ENCODE measurements at regions not wholly inside any gene's neighbourhood (a gene's known extent, or its start where the extent isn't known, plus 50 kb on each side); places are given as distances from the start of the nearest gene placed in this dataset.

GRCh38 chr16:48441863-48442279 is 56.7 kb upstream of the SIAH1 start:
- TF ChIP-seq, protein P1, sequence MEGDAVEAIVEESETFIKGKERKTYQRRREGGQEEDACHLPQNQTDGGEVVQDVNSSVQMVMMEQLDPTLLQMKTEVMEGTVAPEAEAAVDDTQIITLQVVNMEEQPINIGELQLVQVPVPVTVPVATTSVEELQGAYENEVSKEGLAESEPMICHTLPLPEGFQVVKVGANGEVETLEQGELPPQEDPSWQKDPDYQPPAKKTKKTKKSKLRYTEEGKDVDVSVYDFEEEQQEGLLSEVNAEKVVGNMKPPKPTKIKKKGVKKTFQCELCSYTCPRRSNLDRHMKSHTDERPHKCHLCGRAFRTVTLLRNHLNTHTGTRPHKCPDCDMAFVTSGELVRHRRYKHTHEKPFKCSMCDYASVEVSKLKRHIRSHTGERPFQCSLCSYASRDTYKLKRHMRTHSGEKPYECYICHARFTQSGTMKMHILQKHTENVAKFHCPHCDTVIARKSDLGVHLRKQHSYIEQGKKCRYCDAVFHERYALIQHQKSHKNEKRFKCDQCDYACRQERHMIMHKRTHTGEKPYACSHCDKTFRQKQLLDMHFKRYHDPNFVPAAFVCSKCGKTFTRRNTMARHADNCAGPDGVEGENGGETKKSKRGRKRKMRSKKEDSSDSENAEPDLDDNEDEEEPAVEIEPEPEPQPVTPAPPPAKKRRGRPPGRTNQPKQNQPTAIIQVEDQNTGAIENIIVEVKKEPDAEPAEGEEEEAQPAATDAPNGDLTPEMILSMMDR (conservative IDR thresholded peaks at IDR 0.05; ENCODE audit: low read depth, low read length) = no peak
- Histone ChIP-seq H2AFZ (ENCODE audit: low read depth) (no peak overlapping the region), H3K9ac (no peak overlapping the region), H3K27me3 (ENCODE audit: insufficient read depth, low read depth) (no peaks in the 10 kb centered on the region), H3K36me3 (ENCODE audit: insufficient read depth) (no peaks in the 10 kb centered on the region), H3K79me2 (ENCODE audit: insufficient read depth, low read depth) (no peaks in the 10 kb centered on the region), H3K4me3 (IDR thresholded peaks at IDR 0.05; ENCODE audit: insufficient read depth, low read depth, low read length) (no peak overlapping the region), H3K4me2 (no peak overlapping the region), H3K4me1 (ENCODE audit: low read depth, poor library complexity, severe bottlenecking) (no peaks in the 10 kb centered on the region), H4K20me1 (ENCODE audit: insufficient read depth) (no peaks in the 10 kb centered on the region), H3K27ac (no peak overlapping the region)

GRCh38 chr16:48441106-48441505 is 55.9 kb upstream of the SIAH1 start:
- H3K36me3 ChIP-seq (ENCODE audit: insufficient read depth) = no peaks in the 10 kb centered on the region
- no peaks in the 10 kb centered on the region for H3K4me1 ChIP-seq (ENCODE audit: low read depth, poor library complexity, severe bottlenecking)
- H3K9ac ChIP-seq = no peak overlapping the region
- no peaks in the 10 kb centered on the region for H3K79me2 ChIP-seq (ENCODE audit: insufficient read depth, low read depth)
- no peak overlapping the region for H2AFZ ChIP-seq (ENCODE audit: low read depth)
- no peak overlapping the region for H3K27ac ChIP-seq
- H3K27me3 ChIP-seq (ENCODE audit: insufficient read depth, low read depth) = no peaks in the 10 kb centered on the region
- H4K20me1 ChIP-seq (ENCODE audit: insufficient read depth) = no peaks in the 10 kb centered on the region
- no peak overlapping the region for H3K4me2 ChIP-seq
- no peak overlapping the region for H3K4me3 ChIP-seq (IDR thresholded peaks at IDR 0.05; ENCODE audit: insufficient read depth, low read depth, low read length)
- TF ChIP-seq, protein P1 (conservative IDR thresholded peaks at IDR 0.05; ENCODE audit: low read depth, low read length) = no peak

DNA sequence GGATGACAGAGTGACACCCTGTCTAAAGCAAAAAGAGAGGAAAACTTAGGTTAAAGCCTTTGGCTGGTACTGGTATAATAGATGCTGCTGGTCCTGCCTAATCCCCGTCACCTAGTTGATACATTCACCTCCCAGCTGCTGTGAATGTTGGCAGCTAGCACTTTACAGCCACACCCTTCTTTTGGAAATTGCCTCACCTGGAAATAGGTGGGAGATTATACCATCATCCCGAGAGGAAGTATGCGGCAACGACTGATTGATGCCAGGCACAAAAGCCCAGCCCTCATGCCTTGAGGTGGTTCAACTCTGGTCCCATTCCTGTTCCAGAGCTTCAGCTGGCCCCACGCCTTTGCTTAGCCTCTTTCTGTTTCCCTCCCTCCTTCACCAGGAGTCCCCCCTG is 53.2 kb upstream of the SIAH1 start:
- TF ChIP-seq, protein P1 (conservative IDR thresholded peaks at IDR 0.05; ENCODE audit: low read depth, low read length) = no peak
- Histone ChIP-seq H3K27me3 (ENCODE audit: insufficient read depth, low read depth) (no peaks in the 10 kb centered on the region), H3K36me3 (ENCODE audit: insufficient read depth) (no peaks in the 10 kb centered on the region), H3K27ac (no peak overlapping the region), H3K4me1 (ENCODE audit: low read depth, poor library complexity, severe bottlenecking) (no peaks in the 10 kb centered on the region), H3K4me3 (IDR thresholded peaks at IDR 0.05; ENCODE audit: insufficient read depth, low read depth, low read length) (no peak overlapping the region), H3K4me2 (no peak overlapping the region), H4K20me1 (ENCODE audit: insufficient read depth) (no peaks in the 10 kb centered on the region), H3K79me2 (ENCODE audit: insufficient read depth, low read depth) (no peaks in the 10 kb centered on the region), H2AFZ (ENCODE audit: low read depth) (no peak overlapping the region), H3K9ac (no peak overlapping the region)

- Histone ChIP-seq H3K27me3 (ENCODE audit: insufficient read depth, low read depth) (no peaks in the 10 kb centered on the region), H4K20me1 (ENCODE audit: insufficient read depth) (no peaks in the 10 kb centered on the region), H3K4me3 (IDR thresholded peaks at IDR 0.05; ENCODE audit: insufficient read depth, low read depth, low read length) (no peak overlapping the region), H3K4me2 (no peak overlapping the region), H3K36me3 (ENCODE audit: insufficient read depth) (no peaks in the 10 kb centered on the region), H3K9ac (no peak overlapping the region), H3K79me2 (ENCODE audit: insufficient read depth, low read depth) (no peaks in the 10 kb centered on the region), H3K27ac (no peak overlapping the region), H3K4me1 (ENCODE audit: low read depth, poor library complexity, severe bottlenecking) (no peaks in the 10 kb centered on the region), H2AFZ (ENCODE audit: low read depth) (no peak overlapping the region)
- TF ChIP-seq, protein P1 (conservative IDR thresholded peaks at IDR 0.05; ENCODE audit: low read depth, low read length) = no peak
Observed at GRCh38 chr16:48435906-48436305, 50.7 kb upstream of the SIAH1 start.

GRCh38 chr16:48435318-48435680 is 50.1 kb upstream of the SIAH1 start:
- Histone ChIP-seq H4K20me1 (ENCODE audit: insufficient read depth) (no peaks in the 10 kb centered on the region), H3K27me3 (ENCODE audit: insufficient read depth, low read depth) (no peaks in the 10 kb centered on the region), H3K36me3 (ENCODE audit: insufficient read depth) (no peaks in the 10 kb centered on the region), H3K9ac (no peak overlapping the region), H2AFZ (ENCODE audit: low read depth) (no peak overlapping the region), H3K4me2 (no peak overlapping the region), H3K4me1 (ENCODE audit: low read depth, poor library complexity, severe bottlenecking) (no peaks in the 10 kb centered on the region), H3K27ac (no peak overlapping the region), H3K79me2 (ENCODE audit: insufficient read depth, low read depth) (no peaks in the 10 kb centered on the region), H3K4me3 (IDR thresholded peaks at IDR 0.05; ENCODE audit: insufficient read depth, low read depth, low read length) (no peak overlapping the region)
- TF ChIP-seq, protein P1 (conservative IDR thresholded peaks at IDR 0.05; ENCODE audit: low read depth, low read length) = no peak

Data from KMS-11 (cell line).